Stimulated activated CD4-positive, alpha-beta T cell treated with anti-CD3 and anti-CD28 coated beads, Interleukin-2, amount 100 ng/mL, for 48 hours (primary cell): ENCODE measurements at regions not wholly inside any gene's neighbourhood (a gene's known extent, or its start where the extent isn't known, plus 50 kb on each side); places are given as distances from the start of the nearest gene placed in this dataset.
"Not testable (repeated sequence)": the region's sequence is repeated elsewhere in the genome, so short reads cannot be mapped to it uniquely, and the experiment has no call there.

ENCODE experiments used
- DNase-seq, 2 donors: peaks; one replicate each; pipeline ENCODE4 v3.0.0-alpha.2; 2020

GRCh38 chr4:120636120-120636630, 286.4 kb downstream of the PRDM5 start:
- no peak for DNase-seq

DNA sequence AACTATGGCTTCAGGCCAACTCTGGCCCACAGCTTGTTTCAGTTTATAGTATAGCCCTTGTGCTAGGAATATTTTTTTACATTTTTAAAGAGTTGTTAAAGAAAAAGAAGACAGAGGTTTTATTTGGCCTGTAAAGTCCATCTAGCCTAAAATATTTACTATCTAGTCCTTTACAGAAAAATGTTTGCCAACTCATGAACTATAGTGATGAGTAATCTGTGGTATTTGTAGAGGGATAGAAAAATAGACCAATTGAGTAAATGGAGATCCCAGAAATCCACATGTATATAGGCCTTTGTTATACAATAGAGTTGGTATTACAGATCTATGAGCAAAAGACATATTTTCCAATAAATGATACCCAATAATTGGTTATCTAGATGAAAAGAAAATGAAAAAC, 288.7 kb downstream of the PRDM5 start:
- no peak for DNase-seq

GRCh38 chr4:120630427-120630826, 292.1 kb downstream of the PRDM5 start:
- no peak for DNase-seq

DNA sequence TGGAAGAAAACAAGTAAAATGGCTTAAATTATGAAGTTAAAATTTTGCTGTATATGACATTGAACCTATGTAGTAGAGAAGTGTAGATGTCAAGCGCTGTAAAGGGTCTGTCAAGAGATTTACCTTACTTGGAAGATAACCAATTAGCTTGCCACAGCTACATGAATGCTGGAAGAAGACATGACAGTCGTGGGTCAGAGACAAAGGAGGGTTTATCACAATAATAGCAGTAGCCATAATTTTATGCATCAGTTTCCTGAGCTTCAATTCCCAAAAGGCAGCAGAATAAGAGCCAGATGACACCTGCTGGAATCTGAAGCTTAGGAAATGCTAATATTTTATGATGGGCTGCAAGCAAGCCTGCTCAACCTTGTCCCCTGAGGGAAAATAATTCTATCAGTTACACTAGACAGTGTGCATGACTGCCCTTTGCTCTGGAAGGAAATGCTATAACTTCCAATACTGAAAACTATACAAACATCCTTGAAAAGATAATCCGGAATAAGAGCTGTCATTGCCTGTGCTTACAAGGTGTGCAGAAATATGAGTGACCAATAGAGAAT, 292.9 kb downstream of the PRDM5 start:
- no peak for DNase-seq

DNA sequence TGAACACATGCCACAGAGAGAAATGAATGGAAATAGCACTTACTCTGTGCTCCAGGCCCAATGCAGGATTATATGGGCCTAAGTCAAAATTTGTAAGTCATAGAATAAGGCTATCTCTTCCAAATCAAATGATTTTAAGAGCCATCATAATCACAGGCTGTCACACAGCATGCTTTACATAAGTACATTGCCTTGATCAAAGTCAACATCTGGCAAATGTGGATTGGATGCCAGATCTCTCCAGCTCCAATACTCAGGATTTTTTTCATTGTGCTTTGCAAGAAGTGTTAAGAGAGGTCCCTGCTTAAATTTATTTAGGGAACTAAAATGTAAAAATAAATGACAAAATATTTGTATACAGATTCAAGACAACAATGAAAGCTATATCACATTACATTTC, 299.9 kb downstream of the PRDM5 start:
- DNase-seq, result no peak

DNA sequence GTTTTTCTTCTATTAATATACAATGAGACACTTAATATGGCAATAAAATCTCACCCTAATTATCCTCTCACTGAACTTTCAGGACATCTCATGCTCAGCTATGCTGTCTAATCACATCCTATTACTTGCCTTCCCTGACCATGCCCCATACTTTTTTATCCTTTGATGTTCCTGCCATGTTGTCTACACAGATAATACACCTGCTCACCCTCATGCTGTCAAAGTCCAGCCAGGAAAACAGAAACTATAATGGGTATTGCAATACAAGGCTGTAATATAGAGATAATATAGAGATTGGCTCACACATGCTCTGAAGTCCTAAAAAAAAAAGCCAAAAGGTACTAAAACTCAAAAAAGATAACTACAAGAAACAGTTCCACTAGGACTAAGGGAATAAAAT, 305.4 kb downstream of the PRDM5 start:
- DNase-seq, result no peak

DNA sequence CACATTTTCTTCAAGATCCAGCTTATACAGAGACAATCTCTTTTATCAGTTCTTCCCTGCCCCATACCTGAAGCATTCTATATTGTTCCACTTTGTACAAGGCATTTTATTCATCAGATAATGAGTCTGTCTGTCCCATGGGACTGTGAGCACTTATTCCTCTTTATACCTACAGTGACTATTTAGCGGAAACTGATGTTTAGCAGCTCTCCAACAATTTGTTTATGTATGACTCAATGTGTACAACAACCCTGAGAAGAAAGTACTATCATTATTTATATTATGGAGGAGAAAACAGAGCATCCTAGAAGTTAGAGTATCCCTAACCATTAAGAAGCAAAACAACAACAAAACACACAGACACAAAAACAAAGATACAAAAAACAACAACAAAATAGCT, 306.5 kb downstream of the PRDM5 start:
- no peak for DNase-seq

DNA sequence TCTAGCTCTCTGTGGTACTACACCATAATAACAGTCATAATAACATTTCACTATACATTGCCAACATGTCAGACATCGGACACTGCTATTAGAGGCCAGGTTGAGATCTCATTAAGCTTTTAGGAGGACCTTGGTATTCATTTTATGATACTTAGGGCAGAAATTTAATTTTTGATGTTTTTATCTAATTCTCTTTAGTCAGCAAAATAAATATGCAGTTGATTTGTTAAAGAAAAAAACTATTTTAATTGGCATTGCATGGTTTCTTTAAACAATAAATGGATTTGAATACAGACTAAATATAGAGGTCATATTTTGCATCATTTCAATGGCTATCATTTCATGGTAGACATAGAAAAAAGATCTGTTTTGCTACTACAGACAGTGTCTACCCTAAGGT, 308.7 kb downstream of the PRDM5 start:
- DNase-seq, result no peak

DNA sequence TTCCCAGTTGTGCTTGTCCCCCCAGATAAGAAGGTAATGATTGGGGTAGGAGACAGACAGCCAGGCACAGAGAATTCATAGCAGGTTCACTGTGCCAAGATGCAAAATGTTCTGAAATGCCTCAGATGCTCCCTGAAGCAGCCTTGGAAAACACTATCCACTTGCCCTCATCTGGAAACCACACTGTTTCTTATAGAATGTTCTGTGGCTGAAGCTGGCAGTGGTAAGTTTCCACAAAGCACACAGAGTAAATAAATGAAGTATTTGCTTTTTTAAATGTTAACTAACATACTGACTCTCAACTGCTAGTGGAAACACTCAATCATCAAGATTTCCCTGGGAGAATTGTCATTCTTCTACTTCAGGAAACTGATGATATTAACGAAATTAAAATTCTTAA, 311.4 kb downstream of the PRDM5 start:
- no peak for DNase-seq

DNA sequence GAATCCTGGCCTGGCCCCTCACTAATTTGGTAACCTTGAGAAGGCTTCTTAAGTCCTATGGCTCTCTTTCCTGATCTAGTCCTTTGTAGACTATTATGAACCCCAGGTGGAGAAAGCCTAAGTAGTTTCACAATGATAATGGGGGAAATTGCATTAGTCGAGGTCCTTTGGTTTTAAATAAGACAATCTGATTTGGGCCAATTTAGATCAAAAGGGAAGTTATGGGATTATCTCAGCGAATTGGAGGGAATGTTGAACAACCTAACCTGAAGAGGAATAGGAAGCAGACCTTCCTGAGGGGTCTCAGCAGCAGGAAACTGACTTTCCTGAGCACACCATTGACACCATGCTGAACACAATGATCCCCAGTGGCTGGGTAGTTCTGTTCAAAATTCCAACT, 331.5 kb downstream of the PRDM5 start:
- no peak for DNase-seq

GRCh38 chr4:120589787-120590186, 332.7 kb downstream of the PRDM5 start:
- no peak for DNase-seq

- no peak for DNase-seq
Measured at GRCh38 chr4:120568731-120569130, 353.8 kb downstream of the PRDM5 start.

DNA sequence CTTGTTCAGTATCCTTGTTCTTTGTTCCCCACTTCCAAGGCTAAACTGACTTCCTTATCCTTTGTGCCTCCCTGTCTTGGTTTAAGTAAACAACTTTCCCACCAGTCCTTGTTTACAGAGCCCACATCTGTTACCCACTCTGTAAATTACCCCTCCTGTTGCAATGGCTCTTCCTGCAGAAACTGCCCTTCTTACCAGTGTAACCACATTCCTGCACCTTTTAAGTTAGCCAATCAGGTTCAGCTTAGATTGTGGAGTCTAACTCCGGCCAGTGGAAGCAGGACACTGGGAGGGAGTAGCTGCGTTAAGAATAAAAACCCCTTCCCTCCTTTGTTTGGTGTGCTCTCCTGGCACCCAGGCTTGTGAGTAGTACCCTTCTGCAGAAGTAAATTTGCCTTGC, 360.9 kb downstream of the PRDM5 start:
- DNase-seq, result no peak

GRCh38 chr4:120557372-120557771, 365.2 kb downstream of the PRDM5 start:
- DNase-seq, result no peak

GRCh38 chr4:120555058-120555457, 367.5 kb downstream of the PRDM5 start:
- no peak for DNase-seq

GRCh38 chr4:120554086-120554485, 368.4 kb downstream of the PRDM5 start:
- DNase-seq, result no peak

DNA sequence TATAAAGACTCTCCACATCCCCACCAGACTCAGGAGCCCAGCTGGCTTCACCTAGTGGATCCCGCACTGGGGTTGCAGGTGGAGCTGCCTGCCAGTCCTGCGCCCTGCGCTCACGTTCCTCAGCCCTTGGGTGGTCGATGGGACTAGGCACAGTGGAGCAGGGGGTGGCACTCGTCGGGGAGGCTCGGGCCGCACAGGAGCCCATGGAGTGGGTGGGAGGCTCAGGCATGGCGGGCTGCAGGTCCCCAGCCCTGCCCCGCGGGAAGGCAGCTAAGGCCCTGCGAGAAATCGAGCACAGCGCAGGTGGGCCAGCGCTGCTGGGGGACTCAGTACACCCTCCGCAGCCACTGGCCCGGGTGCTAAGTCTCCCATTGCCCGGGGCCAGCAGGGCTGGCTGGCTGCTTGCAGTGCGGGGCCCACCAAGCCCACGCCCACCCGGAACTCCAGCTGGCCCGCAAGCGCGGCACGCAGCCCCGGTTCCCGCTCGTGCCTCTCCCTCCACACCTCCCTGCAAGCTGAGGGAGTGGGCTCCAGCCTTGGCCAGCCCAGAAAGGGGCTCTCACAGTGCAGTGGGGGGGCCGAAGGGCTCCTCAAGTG, 371.8 kb downstream of the PRDM5 start:
- not testable (repeated sequence) for DNase-seq

GRCh38 chr4:120549011-120549570, 373.4 kb downstream of the PRDM5 start:
- DNase-seq, result no peak

DNA sequence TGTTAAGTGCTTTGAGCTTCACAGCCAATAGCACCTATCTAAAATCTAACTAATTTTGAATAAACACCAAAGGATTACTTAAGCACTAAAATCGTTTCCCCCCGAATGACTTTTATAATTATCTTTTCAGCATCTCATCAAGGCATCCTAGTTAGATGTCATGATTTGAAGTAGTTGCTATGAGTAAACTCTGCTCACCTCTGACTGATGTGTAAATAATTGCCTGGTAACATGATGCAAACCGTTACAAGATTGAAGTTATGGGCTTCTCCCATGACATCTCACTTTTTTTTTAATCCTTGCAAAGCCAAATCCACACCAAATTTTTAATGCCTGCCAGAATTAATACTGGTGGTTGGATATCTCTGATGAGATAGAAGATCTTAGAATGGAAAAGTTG, 377.1 kb downstream of the PRDM5 start:
- no peak for DNase-seq

DNA sequence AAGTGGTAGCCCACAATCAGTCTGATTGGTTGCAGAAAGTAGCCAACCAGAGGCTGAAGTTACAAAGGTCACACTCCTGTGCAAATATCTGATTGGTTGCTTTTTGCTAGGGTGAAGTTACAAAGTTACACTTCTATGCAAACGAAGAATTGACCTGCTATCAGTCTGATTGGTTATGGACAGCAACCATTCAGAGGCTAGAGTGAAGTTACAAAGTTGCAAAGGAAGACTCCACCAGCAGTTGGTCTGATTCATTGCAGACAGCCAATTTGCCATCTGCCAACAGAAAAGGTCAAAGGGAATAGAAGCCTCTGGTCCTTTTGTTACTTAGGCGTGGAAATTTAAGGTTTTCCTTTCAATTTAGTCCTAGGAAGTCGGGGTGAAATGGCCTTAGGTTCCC, 377.7 kb downstream of the PRDM5 start:
- no peak for DNase-seq

DNA sequence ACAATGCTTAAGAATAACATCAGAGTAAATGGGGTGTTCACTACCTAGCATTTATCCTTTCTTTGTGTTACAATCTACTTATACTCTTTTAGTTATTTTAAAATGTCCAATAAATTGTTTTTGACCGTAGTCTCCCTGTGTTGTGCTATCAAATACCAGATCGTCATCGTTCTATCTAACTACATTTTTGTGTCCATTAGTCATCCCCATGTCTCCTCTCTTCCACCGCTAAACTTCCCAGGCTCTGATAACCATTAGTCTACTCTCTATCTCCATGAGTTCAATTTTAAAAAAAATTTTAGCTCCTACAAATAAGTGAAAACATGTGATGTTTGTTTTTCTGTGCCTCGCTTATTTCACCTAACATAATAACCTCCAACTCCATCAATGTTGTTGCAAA, 381.9 kb downstream of the PRDM5 start:
- no peak for DNase-seq

GRCh38 chr4:120536884-120537283, 385.6 kb downstream of the PRDM5 start:
- DNase-seq, result no peak

- no peak for DNase-seq
Measured at GRCh38 chr4:120528428-120528827, 394.1 kb downstream of the PRDM5 start.

GRCh38 chr4:120526033-120526432, 396.5 kb downstream of the PRDM5 start:
- no peak for DNase-seq

DNA sequence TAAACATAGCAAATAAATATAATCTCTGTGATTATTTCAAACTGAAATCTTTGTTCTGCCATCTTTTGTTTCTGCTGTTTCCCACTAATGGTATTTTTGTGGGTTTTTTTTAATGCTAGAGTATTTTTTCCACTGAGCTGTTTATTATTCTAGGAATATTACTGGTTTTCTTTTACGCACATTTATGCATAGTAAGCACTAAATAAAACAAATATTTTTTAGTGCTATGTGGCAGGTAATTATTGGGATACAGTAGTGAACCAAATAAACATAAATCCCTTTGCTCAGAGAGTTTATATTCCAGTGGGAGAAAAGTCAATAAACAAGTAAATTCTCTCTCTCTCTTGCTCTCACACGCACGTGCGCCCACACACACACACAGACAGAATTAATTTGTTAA, 397.4 kb downstream of the PRDM5 start:
- DNase-seq, result no peak
